GM18519 (cell line): ENCODE measurements at regions not wholly inside any gene's neighbourhood (a gene's known extent, or its start where the extent isn't known, plus 50 kb on each side); places are given as distances from the start of the nearest gene placed in this dataset.
A peak's percentile ranks its signal among the peaks of the same experiment; 100 is the strongest.
"Not testable (repeated sequence)": the region's sequence is repeated elsewhere in the genome, so short reads cannot be mapped to it uniquely, and the experiment has no call there.

Source experiments
- ATAC-seq: cut with Tn5 transposase; IDR thresholded peaks from one replicate; pipeline ENCODE4 v1.9.1; 2021; ENCODE audit warnings: mild to moderate bottlenecking, moderate library complexity; ENCODE audit not compliant: unreplicated experiment, low FRiP score

DNA sequence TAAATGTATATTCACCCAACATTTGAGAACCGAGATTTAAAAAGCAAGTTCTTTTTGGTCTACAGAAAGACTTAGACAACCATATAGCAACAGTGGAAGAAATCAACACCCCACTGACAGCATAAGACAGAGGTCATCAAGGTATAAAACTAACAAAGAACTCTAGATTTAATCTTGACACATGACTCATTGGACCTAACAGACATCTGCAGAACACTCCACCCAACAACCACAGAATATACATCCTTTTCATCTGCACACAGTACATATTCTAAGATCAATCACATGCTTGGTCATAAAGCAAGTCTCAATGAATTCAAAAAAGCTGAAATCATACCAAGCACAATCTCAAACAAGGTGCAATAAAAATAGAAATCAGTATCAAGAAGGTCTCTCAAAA is 65.8 kb downstream of the SPIN4 start:
- ATAC-seq: no peak

DNA sequence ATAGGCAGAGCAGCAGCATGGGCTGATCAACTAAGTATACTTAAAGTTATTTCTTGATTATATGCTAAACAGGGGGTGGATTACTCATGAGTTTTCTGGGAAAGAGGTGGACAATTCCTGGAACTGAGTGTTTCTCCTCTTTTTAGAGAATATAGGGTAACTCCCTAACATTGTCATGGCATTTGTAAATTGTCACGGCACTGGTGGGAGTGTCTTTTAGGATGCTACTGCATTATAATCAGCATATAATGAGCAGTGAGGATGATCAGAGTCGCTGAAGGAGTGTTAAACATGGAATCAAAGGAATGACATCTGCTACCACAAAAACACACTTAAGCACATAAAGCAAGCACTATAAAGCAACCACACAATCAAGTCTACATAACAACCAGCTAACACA is 66.5 kb downstream of the SPIN4 start:
- no peak for ATAC-seq

DNA sequence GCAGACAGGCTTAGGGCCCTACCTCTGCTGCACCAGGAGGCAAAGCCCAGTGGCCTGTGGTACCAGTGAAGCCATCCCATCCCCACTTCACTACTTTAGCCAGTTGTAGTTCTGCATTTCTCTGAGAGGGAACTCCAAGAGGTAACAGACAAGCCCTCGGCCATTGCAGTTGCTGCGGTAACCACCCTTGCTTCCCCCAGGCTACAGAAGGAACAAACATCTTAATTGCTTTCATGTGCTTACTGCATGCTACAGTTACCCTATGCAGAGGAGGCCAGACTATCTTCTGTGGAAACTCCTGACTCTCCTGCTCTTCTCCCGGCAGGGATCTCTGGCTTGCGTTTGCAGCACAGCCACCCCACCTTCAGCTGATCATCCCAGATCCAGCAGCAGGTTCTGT is 67.8 kb downstream of the SPIN4 start:
- no peak for ATAC-seq

DNA sequence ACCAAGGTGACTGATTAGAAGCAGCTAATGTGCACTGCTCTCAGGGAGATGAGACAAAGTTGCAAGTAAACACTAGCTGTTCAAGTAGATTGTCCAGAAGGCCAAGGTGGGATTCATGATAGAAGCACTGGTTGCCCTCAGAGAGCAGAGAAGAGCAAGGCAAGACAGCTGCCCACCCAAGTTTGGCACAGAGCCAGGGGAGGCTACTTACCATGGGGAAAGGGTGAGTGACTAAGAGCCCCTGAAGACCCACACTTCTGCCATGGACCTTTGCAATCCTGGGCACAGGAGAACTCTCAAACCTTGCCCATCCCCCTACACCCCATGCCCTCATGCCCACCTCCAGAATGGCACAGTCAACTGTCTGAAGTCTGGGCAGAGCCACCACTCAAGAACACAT is 68.3 kb downstream of the SPIN4 start:
- ATAC-seq: no peak

DNA sequence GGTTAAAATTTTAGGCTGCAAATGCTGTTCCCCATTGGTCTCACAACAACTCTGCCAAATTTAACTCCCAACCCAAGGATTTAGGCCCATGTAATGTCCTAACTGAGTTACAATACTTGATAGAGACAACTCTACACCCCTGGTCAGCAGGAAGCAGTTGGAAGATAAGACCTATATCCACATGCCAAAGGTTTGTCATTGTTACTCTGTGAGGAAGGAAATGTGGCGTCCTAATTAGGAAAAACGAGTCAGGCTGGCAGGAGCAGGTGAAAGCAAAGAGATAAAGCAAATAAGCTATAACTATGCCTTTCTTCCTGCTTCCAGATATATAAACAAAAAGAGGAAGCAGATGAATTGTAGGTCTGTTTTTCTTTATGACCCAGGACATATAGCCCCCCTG is 69.1 kb downstream of the SPIN4 start:
- no peak for ATAC-seq

DNA sequence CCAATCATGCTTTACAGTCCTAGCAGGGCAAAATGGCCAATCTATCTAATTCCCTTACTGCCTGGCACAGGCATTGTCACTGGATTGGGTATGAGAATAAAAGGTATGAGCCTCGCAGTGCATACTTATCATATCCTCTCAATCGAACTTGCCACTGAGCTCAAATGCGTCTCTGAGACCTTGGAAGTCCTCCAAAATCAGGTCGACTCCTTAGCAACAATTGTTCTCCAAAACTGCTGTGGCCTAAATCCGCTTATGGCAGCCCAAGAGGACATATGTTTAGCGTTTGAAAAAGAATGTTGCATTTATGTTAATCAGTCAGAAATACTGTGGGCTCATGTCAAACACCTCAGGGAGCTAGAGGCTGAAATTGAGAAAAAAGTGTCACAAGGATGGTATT is 69.7 kb downstream of the SPIN4 start:
- no peak for ATAC-seq

DNA sequence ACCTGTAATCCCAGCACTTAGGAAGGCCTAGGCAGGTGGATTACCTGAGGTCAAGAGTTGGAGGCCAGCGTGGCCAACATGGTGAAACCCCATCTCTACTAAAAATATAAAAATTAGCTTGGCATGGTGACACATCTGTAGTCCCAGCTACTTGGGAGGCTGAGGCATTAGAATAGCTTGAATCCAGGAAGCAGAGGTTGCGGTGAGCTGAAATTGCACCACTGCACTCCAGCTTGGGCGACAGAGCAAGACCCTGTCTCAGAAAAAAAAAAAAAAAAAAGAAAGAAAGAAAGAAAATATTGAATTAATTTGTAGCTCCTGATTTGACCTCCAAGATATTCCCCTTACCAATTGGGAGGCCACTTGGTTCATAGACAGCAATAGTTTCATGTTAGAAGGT is 73.7 kb downstream of the SPIN4 start:
- not testable (repeated sequence) for ATAC-seq

DNA sequence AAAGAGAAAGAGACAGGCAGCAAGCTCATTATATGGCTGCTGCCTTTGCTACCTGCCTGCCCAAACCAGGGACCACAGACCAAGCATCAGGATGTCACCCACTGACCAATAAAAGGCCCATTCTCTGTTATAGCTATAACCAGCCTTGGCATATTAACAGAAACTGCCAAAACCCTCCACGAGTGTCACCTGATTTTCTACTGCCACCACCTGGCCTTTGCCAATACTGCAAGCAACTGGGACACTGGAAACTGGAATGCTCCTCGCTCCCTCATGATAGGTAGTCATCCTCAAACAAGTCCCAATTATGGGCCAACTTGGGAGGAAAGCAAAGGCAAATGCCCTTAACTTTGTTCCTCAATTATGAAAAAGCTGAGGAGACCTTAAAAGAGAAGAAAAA is 76.0 kb downstream of the SPIN4 start:
- no peak for ATAC-seq

DNA sequence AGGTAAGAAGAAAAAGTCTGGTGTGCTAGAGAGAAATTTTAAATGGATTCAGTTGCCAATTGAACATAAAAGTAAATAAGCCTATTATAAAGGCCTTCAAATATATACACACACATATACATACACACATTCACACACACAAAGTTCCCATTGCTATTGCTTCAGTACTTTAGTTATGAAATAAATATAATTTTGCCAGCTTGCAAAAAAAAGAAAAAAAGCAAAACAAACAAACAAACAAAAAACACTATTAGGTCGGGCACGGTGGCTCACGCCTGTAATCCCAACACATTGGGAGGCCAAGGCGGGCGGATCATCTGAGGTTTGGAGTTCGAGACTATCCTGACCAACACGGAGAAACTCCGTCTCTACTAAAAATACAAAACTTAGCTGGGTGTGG is 80.3 kb downstream of the SPIN4 start:
- no peak for ATAC-seq

DNA sequence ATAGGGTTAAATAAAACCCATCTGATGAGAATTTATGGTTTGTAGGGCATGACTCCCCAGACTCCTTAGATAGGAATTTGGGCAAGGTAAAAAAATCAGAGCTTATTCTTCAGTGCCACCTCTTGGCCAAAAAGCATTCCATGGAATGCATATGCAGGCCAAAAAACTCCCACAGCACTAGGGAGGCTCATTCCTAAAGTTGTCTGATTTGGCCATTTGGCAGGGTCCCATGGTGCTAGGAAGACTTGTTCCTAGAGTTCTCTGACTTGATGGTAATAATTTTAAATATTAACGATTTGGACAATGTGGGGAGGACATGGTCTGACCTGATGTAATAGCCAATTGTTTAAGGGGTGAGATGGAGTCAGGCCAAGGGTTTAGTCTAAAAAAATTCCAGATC is 93.0 kb downstream of the SPIN4 start:
- no peak for ATAC-seq

DNA sequence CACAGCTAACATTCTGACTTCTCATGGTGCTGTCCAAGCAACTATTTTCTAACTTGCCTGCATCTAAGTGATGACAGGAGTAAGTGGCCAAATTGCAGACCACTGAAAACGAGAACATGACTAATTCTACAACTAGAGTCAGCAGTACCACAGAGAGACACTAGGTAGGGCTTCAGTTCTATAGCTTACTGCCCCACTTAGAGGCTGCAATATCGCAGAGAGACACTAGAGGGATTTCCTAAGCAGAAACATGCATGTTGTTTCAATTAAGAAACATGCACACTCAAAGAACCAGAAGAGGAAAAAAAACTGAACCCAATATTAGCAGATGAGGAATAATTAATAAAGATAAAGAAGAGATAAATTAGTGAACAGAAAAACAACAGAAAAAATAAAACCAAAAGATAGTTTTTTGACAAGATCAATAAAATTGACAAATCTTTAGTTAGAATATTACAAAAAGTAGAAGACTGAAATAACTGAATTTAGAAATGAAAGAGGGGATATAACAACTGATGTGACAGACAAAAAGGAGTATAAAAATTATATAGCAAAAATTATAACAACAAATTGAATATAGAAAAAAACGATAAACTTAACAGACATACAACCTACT is 100.8 kb downstream of the SPIN4 start:
- peak; percentile 100 for ATAC-seq

DNA sequence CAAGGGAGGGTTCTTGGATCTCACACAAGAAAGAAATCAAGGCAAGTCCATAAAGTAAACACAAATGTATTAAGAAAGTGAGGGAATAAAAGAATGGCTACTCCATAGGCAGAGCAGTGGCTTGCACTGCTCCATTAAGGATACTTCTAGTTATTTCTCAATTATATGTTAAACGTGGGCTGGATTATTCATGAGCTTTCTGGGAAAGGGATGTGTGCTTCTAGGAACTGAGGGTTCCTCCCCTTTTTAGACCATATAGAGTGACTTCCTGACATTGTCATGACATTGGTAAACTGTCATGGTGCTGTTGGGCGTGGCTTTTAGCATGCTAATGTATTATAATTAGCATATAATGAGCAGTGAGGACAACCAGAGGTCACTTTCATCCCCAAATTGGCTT is 108.4 kb downstream of the SPIN4 start:
- not testable (repeated sequence) for ATAC-seq

DNA sequence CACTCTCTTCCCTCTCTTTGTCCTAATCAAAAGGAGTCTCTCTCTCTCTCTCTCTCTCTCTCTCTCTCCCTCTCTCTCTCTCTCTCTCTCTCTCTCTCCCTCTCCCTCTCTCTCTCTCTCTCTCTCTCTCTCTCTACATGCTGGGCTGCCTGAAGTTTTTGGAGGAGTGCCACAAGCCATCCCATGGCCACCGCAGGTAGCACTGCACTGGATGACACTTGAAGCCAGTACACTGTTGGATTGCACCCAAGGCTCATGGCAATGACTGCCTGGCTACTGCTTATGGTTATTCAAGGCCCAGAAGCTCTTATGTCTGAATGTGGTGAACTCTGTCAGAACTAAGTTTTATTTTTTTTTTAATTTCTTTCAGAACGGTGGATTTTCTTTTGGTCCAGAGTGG is 115.2 kb downstream of the SPIN4 start:
- ATAC-seq: not testable (repeated sequence)

DNA sequence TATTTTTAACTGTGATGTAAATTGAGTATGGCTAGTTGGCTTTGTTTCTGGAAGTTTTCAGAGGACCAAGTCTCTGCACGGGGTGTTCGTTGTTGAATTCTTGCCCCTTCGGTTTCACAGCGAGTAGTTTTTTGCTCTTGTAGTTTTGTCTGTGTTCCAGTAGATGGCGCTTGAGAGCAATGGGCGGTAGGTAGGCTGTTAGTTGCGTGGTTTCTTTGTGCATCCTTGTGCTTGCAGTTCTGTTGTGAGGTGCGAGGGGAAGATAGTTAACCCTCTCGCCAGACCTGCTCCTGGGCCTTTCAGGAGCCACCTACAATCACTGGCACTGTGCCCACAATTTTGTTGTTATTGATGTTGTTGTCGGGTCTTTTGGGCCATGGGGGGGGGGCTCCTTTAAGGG is 118.1 kb downstream of the SPIN4 start:
- ATAC-seq: not testable (repeated sequence)

DNA sequence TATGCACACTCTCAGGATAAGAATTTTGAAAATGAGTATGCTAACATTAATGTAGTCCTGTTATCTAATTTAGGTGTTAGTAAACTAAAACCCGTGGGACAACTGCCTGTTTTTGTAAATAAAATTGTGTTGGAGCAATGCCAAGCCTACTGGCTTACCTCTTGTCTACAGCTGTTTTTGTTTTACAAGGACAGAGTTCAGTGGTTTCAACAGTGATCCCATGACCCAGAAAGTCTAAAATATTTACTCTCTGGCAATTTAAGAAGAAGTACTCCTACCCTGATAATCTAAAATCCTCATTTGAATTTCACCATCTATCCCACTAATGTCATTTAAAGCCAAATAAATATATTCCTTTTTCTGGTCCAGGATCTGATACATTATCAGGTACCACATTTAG is 132.9 kb downstream of the SPIN4 start:
- ATAC-seq: not testable (repeated sequence)

DNA sequence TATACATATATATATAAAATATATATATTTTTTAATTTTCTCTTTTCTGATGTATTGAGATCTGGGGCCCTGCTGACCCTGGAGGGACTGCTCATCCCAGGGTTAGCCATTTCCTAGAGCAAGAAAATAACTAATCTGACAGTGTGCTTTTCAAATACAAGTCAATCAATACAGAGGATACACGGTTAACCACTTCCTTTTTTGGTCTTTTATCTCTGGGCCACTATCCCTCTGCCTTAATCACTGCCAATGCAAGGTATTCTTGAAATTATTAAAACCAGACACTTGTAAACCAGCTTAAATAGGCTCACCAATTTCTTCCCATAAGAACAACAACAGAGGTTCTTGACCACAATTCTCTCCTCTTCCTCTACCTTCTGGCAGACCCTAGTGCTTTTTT is 133.6 kb downstream of the SPIN4 start:
- ATAC-seq: not testable (repeated sequence)

DNA sequence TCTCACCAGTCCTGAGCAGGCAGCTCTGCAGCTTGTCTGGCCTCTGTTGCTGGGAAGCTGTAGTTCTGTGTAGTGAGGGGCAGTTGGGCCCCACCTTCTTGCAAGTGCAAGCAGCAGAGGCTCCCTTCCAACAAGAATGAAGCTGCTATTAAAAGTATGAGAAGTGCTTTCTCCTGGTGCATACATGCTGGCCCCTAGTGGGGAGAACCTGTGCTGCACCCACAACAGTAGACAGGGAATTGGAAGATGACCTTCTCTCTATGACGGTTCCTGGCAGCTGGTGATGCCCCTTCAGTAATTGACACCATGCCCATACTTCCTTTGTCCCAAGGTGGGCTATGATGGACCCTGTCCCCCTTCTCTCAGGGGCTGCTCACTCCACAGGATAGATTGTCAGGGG is 141.5 kb downstream of the SPIN4 start:
- ATAC-seq: peak; percentile 71

DNA sequence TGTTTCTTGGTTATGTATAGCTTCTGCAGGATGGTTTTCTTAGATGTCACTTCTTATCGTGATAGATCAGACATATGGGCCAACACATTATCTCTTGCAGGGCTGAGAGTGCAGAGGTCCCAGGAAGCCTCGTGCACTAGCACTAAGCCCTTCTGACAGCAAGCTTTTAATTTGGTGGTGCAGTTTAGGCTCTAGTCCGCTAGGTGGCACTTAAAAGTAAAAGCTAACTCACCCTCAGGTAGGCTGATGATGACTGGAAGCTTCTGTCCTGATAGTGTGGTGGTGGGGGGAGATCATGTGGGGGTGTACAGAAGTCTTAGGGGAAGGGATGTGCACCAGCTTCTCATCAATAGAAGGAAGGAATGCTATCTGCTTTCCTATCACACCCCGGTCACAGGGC is 142.0 kb downstream of the SPIN4 start:
- ATAC-seq: peak; percentile 62

DNA sequence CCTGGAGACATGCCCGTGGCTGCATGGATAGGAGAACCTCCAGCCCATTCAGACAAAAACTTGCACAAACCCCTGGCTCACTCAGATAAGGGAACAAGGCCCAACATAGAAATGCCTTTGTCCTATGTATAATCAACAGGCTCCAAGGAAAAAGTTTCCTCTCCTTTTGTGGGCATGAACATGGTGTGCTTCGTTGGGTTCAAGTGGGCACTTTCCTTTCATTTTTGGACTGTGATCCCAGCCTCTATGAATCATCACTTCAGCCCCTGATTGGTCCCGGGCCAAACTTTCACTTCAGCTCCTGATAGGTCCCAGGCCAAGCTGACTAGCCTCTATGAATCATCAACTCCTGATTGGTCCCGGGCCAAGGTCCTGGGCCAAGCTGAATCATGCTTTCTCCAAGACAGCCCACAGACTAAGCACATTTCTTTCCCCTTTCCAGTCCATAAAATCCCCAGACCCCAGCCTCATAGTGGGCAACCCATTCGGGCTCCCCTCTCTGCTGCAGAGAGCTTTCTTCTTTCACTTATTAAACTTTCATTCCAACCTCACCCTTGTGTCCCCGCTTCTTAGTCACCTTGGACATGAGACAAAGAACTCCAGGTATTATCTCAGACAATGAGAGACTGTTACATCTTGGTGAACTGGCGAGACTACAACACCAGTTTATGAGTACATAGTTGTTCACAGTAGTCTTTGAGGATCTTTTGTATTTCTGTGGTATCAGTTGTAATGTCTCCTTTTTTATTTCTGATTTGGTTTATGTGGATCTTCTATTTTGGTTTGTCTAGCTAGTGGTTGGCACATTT is 146.7 kb downstream of the SPIN4 start:
- not testable (repeated sequence) for ATAC-seq

DNA sequence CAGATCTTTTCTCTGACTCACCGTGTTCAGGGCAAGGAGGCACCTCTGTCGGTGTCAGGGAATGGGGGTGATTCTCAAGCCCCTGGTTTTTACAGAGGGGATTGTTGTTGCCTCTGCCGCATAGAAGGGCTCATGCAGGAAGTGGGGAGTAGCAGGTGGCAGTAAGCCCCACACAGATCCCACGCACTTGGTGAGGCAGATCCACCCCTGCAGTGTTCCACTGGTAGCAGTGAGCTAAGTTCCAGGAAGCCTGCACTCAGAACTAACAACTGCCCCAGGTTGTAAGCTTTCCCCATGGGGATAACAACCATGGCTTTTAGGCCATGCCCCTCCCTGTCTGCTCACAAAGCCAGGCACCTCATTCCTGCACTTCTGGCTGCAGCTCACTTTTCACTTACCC is 149.1 kb downstream of the SPIN4 start:
- not testable (repeated sequence) for ATAC-seq

DNA sequence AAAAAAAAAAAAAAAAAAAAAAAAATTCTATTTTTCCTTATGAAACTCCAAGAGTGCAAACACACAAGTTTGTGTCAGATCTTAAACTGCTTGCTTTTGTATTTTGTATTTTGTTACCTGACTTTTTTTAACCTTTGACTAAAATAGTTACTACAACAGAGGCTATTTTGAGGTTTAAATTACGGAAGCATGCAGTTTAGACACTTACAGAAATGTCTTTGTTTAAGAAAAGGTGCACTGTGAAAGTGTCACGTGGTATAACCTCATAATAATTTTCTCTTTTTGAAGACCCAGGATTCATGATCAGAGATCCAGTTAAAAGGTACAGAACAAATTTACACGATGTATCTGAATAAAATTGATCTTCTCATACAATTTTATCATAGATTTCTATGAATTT is 152.4 kb downstream of the SPIN4 start:
- peak; percentile 58 for ATAC-seq

DNA sequence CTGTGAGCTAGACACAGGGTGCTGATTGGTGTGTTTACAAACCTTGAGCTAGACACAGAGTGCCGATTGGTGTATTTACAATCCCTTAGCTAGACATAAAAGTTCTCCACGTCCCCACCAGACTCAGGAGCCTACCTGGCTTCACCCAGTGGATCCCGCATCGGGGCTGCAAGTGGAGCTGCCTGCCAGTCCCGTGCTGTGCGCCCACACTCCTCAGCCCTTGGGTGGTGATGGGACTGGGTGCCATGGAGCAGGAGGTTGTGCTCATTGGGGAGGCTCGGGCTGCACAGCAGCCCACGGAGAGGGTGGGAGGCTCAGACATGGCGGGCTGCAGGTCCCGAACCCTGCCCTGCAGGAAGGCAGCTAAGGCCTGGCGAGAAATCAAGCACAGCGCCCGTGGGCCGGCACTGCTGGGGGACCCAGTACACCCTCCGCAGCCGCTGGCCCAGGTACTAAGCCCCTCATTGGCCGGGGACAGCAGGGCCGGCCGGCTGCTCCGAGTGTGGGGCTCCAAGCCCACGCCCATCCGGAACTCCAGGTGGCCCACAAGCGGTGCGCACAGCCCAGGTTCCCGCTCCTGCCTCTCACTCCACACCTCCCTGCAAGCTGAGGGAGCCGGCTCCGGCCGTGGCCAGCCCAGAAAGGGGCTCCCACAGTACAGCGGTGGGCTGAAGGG is 158.6 kb downstream of the SPIN4 start:
- not testable (repeated sequence) for ATAC-seq
